Neural cell (in vitro differentiated cells): ENCODE measurements at regions not wholly inside any gene's neighbourhood (a gene's known extent, or its start where the extent isn't known, plus 50 kb on each side); places are given as distances from the start of the nearest gene placed in this dataset.

ENCODE experiments used
- EZH2 ChIP-seq: fragments of 200-600, 300-800 bp; shearing (Covaris generic), sonication (generic); IDR thresholded peaks from 2 replicates; pipeline ENCODE4 v1.6.1; 2014; ENCODE audit warnings: antibody characterized with exemption, low read length, borderline replicate concordance, mild to moderate bottlenecking; ENCODE audit not compliant: insufficient read depth, poor library complexity, severe bottlenecking
- POLR2AphosphoS5 ChIP-seq: IDR thresholded peaks from 2 replicates; pipeline ENCODE4 v1.6.1; 2012
- RAD21 ChIP-seq: fragments of 450-650 bp; conservative IDR thresholded peaks from 2 replicates; pipeline ENCODE4 v1.6.1; 2014; ENCODE audit warnings: antibody characterized with exemption, mild to moderate bottlenecking, moderate library complexity
- SMC3 ChIP-seq: fragments of 450-650 bp; conservative IDR thresholded peaks from 2 replicates; pipeline ENCODE4 v1.6.1; 2014; ENCODE audit warnings: antibody characterized with exemption, mild to moderate bottlenecking, moderate library complexity; ENCODE audit not compliant: poor library complexity
- TAF1 ChIP-seq: IDR thresholded peaks from 2 replicates; pipeline ENCODE4 v1.6.1; 2012; ENCODE audit warnings: low read depth
- TF ChIP-seq, protein P1 (sequence below): fragments of 450-650 bp; IDR thresholded peaks from 2 replicates; pipeline ENCODE4 v1.5.1; 2014; ENCODE audit warnings: antibody characterized with exemption, mild to moderate bottlenecking, moderate library complexity; ENCODE audit not compliant: poor library complexity, severe bottlenecking

DNA sequence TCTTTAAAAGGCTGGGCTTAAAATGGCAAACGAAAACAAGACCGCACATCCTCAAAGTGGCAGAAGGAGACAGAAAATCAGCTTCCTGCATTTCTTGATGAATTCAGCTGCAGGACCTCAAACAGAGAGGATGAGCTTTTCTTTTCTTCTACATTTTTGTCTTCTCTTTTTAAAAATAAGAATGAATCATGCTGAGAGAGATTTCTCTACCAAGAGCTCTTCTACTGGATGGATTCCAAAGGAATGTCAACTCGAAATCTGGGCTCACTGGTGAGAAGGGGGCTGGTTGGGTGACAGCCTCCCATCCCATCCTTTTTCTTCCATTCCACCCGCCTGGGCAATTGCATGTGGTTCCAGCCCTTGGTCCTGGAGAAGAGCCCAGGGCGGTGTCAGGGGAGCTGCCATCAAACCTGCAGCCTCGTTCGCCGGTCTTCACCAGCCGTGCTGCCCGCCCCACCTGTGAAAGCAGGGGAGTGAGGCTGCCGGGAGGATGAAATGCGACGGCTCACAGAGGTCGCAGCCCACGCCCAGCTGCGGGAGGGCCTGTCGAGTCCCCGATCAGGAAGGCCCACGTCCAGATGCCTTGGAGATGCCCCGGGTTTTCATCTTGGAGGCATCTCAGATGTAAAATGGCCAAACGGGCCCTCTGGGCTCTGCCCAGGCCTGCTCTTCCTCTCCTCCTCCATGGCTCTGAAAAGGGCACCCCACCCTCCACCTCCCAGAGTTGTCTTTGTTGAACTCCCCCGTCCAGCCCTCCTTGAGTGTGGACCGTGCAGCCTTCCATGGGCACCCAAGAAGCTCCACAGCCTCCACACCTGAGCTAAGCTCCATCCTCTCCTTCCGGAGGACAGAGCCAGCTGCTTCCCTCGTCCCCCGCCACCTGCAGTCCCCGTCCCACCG is 121.9 kb downstream of the FOXL1 start:
- TF ChIP-seq, protein P1, sequence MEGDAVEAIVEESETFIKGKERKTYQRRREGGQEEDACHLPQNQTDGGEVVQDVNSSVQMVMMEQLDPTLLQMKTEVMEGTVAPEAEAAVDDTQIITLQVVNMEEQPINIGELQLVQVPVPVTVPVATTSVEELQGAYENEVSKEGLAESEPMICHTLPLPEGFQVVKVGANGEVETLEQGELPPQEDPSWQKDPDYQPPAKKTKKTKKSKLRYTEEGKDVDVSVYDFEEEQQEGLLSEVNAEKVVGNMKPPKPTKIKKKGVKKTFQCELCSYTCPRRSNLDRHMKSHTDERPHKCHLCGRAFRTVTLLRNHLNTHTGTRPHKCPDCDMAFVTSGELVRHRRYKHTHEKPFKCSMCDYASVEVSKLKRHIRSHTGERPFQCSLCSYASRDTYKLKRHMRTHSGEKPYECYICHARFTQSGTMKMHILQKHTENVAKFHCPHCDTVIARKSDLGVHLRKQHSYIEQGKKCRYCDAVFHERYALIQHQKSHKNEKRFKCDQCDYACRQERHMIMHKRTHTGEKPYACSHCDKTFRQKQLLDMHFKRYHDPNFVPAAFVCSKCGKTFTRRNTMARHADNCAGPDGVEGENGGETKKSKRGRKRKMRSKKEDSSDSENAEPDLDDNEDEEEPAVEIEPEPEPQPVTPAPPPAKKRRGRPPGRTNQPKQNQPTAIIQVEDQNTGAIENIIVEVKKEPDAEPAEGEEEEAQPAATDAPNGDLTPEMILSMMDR, result no peak
- TF ChIP-seq TAF1 (no peak), SMC3 (no peak), EZH2 (no peak), POLR2AphosphoS5 (no peak), RAD21 (no peak)
